ENCODE measurements at regions not wholly inside any gene's neighbourhood (a gene's known extent, or its start where the extent isn't known, plus 50 kb on each side); places are given as distances from the start of the nearest gene placed in this dataset.
"Not testable (repeated sequence)": the region's sequence is repeated elsewhere in the genome, so short reads cannot be mapped to it uniquely, and the experiment has no call there.

DNA sequence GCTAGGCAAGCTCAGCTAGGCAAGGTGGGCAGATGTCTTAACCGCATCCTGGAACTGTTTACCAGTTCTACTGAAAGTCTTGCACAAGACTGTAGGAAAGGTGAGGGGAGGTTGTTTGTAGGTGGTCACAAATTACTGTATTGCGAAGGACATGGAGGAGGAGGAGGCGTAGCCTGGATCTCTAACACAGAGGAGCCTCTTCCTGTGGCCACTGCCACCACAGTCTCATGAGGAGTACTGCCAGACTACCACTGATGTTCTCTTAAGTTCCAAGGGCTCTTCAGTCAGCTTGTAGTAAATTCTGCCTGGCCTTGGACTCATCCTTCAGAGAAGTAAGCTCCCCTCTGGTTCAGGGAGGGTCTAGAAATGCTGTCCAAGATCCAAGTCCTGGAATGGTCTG, 258.6 kb downstream of the FAT4 start:
- no peak for DNase-seq (ENCODE audit: low read depth in 4 of 4, low spot score in 2 of 4)

DNA sequence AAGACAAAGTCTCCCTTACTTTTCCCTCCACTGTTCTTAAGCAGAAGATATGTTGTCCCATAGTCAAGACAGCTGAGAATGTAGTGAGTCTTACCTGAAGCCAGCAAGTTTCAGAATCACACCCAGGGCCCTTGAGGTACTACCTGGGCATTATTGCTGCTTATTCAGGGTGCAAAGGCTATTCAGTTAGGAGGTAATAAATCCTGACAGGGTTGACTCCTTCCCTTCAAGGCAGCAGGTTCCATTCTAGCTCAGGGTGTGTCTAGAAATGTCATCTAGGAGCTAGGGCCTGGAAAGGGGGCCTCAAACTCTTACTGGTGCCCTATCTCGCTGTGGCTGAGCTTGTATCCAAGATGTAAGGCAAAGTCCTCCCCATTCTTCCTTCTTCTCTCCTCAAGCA, 259.0 kb downstream of the FAT4 start:
- no peak for DNase-seq (ENCODE audit: low read depth in 4 of 4, low spot score in 2 of 4)

DNA sequence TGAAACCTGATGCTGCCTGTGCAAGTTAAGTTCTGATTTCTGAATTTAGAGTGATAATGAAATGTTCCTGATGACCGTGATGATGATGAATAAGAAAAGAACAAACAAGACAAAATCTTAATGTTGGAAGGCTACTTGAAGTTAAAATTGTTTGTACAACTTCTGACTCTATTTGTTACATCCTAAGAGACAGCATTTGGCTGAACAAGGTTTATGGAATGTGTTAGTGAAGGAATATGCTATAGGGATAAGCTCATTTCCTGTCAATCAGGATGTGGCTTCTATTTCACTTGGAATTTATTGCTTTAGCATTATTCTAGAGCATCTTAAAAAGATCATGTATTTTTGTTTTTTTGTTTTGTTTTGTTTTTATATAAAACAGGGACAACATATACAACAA, 267.5 kb downstream of the FAT4 start:
- no peak for DNase-seq (ENCODE audit: low read depth in 4 of 4, low spot score in 2 of 4)

DNA sequence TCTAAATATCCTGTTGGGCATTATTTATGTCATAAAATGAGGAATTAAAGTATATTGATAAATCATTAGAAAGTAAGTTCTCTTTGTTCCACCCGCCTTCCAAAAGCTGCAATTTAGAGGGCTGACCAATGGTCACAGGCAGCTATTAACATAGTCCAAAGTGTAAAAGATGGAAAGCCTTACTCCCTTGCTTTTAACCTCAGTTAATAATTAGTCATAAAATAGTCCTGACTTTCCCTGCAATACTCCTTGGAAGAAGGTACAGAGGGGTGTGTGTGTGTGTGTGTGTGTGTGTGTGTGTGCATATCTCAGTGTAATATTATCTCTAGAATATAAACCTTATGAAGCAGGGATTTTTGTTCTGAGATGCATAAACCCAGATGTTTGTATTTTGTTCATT, 275.4 kb downstream of the FAT4 start:
- peak in 1 of 4 donors; percentile 9 for DNase-seq (ENCODE audit: low read depth in 4 of 4, low spot score in 2 of 4)

DNA sequence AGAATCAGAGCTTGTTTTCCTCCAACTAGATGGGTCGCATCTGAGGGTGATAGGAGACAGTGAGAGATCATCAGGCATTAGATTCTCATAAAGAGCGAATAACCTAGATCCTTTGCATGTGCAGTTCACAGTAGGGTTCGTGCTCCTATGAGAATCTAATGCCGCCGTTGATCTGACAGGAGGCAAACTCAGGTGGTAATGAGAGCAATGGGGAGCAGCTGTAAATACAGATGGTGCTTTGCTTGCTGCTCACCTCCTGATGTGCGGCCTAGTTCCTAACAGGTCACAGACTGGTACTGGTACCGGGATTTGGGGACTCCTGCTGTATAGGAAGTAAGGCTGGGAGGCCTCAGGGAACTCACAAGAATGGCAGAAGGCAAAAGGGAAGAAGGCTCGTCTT, 276.5 kb downstream of the FAT4 start:
- no peak for DNase-seq (ENCODE audit: low read depth in 4 of 4, low spot score in 2 of 4)

DNA sequence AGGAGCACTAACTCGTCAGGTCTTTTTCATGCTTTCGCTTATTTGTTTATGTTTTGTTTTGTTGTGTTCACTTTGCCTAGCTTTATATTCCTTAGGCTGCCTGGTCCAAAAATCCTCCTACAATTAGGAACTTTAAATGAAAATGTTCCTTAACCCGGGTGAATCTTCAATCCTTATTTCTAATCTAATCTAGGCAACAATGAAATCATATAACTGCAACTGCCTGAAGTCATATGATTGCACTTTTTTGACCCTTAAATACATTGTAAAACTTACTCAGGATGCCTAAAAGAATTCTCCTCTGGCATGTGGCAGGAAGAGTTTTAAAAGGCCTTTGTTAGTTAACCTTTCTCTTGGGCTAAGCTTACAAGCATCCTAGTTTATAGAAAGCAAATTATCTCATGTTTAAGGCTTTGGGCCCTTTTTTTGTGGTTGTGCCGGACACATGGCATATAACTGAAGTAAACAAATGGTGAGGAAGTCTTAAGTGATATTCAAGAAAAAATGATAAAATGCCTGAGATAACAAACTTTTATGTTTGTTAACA, 279.4 kb downstream of the FAT4 start:
- DNase-seq (ENCODE audit: low read depth in 4 of 4, low spot score in 2 of 4) = no peak

DNA sequence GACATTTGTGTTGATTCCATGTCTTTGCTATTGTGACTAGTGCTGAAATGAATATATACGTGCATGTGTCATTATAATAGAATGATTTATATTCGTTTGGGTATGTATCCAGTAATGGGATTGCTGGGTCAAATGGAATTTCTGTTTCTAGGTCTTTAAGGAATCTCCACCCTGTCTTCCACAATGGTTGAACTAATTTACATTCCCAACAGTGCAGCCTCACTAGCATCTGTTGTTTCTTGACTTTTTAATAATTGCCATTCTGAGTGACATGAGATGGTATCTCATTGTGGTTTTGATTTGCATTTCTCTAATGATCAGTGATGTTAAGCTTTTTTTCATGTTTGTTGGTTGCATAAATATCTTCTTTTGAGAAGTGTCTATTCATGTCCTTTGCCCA, 291.2 kb downstream of the FAT4 start:
- not testable (repeated sequence) for DNase-seq (ENCODE audit: low read depth in 4 of 4, low spot score in 2 of 4)

DNA sequence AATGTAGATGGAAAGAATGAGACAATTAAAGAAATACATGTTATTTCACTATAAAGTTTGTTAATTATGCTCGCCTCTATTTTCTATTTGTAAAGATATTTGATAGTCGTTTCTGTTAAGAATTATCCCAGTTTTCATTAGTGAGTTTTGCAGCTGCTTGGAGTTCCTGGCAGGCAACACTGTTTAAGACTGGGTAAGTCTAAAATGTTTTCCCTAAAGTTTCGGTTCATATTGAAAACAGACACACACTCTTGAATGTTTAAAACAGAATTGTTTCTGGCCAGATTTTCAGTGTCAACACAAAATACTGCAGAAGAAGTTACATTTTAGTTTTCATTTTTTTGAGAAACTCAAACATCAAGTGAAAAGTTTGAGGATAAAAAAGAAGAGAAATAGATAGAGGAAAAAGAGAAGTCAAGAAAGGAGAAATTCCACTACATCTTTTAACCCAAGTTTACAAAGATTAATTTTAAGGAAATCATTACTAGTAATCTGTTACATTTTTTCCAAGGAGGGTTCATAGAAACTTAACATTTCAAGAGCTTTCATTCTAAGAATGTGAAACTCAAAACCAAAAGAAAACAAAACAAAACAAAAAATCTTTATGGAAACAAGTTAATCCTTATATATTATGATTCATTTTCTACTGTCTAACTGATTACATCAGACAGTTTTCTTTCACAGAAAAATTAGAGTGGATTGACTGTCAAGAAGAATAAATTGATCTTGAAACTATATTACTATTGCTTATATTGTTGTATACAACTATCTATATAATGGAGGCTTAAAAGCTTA, 305.5 kb downstream of the FAT4 start:
- no peak for DNase-seq (ENCODE audit: low read depth in 4 of 4, low spot score in 2 of 4)

DNA sequence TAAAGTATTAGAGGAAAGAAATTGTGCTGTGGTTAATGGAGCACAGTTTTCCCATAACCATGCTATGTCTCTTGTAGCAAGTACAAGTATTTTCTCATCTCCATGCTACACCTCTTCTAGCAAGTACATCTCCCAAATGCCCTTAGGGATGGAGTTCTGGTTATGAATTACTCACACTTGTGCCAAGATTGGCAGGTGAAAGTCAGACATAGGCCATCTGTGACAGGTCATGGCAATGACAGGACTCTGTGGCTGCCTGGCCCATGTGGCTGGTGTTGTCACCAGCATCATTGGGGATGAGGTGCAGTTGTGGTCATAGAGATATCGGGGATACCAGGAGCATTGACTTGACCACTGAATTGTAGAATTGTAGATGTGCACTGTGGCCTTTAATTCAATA, 310.2 kb downstream of the FAT4 start:
- no peak for DNase-seq (ENCODE audit: low read depth in 4 of 4, low spot score in 2 of 4)

DNA sequence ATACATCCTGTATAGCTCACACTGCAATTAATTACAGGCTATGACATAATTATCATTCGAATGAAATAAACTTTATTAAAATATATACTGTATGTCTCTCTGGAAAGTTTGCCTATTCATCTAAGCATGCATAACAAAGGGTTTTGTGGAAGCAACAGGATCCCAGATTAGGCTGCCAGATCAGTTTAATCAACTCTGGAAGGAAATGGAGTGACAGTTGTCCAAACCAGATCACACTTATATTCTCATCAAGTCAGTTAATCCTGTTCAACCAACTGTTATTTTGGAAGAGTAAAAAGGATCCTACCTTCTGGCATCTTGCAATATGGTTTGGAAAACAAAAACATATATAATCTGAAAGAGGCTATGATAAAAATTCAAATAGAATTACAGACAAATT, 312.2 kb downstream of the FAT4 start:
- DNase-seq (ENCODE audit: low read depth in 4 of 4, low spot score in 2 of 4) = no peak

DNA sequence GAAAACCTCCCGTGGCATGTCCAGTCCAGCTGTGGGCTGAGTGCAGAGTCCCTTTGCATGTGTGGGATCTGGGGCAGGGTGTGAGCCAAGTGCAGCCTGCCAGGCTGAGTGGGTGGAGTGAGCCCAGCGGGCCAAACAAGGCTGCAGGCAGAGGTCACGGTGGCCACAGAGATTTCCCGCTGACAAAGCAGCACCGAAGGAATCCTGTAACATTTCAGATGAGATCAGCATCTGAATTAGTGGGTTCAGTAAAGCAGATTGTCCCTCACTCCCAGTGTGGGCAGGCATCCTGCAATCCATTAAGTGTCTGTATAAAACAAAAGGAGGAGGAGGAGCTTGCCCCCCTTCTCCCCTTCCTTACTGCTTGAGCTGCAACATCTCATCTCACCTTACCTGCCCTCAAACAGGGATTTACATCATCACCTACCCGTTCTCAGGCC, 324.4 kb downstream of the FAT4 start:
- DNase-seq (ENCODE audit: low read depth in 4 of 4, low spot score in 2 of 4) = no peak

DNA sequence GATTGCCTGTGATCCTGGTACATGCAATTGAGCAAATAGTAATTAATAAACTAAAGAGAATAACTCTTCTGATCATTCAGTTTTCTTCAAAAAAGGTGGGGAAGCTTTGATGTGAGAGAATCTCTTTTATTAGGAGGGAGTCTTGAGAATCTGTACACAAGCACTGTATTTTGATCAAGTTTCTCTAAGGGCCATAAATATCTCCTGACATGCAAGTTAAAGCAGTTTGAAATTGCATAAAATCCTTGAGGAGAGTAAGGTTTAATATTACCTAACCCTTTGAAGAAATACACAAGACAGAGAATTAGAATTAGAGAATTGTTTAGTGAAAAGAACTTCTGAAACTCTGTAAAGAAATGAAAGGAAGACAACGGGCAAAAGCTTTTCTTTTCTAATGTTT, 326.9 kb downstream of the FAT4 start:
- DNase-seq (ENCODE audit: low read depth in 4 of 4, low spot score in 2 of 4) = no peak

DNA sequence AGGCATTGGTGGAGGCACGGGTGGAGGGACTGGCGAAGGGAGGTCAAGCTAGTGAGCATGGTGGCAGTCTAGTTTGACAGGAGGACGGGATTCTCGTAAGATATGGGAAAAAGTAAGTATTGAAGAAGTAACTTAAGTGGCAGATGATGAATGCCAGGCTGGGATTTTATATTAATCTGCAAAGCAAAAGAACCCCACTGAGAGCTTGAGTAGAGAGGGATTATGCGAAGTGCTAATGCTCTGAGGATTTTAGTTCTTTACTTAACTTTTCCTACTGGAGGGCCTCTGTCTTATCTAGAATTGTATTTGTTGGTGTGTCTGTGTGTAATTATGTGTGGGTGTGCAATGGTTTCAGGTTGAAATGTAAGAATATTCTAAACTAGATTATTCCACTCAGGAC, 327.9 kb downstream of the FAT4 start:
- DNase-seq (ENCODE audit: low read depth in 4 of 4, low spot score in 2 of 4) = no peak

DNA sequence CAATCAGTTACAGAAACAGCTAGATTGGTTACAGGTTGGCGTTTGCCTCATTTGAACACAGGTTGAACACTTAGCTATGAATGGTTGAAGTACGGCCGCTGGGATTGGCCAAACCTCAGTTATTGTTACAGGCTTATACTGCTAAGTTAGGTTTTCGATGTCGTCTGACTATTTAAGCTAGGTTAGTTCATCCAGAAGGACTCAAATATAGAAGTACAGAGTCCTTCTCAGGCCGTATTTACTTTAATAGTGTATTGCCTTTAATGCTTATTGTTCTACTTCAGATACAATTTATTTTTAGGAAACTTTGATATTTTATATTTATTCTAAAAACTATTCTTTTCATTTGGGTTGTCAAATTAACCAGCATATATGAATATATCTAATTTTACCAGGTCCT, 334.7 kb downstream of the FAT4 start:
- no peak for DNase-seq (ENCODE audit: low read depth in 4 of 4, low spot score in 2 of 4)

DNA sequence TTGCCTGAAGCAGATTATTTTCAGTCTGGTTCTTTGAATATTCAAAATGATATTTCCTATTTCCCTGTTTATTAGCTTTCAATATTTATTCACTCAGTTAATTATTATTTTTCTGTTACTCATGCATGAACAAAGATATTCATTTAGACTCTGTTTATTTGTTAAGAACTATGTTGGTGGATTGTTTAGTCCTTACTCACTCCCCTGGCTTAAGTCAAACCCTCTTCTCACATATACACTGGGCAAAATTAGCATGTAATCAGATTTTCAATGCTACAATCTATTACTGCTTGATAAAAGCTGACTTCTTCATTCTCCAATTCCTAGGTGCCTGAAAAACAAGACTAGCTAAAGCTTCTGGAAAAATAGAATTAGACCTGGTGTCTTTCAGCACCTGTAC, 335.8 kb downstream of the FAT4 start:
- DNase-seq (ENCODE audit: low read depth in 4 of 4, low spot score in 2 of 4) = no peak

DNA sequence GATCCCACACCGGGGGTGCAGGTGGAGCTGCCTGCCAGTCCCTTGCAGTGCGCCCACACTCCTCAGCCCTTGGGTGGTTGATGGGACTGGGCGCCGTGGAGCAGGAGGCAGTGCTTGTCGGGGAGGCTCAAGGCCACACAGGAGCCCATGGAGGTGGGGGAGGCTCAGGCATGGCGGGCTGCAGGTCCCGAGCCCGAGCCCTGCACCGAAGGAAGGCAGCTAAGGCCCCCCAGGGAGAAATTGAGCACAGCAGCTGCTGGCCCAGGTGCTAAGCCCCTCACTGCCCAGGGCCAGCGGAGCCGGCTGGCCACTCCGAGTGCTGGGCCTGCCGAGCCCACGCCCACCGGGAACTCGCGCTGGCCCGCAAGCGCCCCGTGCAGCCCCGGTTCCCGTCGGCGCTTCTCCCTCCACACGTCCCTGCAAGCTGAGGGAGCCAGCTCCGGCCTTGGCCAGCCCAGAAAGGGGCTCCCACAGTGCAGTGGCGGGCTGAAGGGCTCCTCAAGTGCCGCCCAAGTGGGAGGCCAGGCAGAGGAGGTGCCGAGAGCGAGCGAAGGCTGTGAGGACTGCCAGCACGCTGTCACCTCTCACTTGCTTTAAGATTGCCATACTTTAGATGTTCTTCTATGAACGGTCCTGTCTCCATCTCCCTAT, 337.1 kb downstream of the FAT4 start:
- not testable (repeated sequence) for DNase-seq (ENCODE audit: low read depth in 4 of 4, low spot score in 2 of 4)

DNA sequence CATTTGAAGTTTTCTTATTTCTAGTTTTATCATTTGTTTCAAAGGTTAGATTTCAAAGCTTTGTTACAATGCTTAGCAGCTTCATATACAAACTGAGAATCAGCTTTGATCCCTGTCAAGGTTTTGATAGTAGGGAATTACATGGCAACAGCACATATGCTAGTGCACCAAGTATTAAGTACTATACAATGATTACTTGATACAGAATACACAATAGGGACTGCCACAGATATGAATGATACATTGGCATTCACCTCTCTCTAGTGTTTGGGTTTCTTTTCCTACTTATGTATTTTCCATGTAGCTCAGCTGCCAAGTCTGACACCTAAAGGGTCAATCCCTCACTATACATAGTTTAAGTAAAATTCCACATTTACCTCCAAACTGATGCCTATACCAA, 344.0 kb downstream of the FAT4 start:
- DNase-seq (ENCODE audit: low read depth in 4 of 4, low spot score in 2 of 4) = no peak

DNA sequence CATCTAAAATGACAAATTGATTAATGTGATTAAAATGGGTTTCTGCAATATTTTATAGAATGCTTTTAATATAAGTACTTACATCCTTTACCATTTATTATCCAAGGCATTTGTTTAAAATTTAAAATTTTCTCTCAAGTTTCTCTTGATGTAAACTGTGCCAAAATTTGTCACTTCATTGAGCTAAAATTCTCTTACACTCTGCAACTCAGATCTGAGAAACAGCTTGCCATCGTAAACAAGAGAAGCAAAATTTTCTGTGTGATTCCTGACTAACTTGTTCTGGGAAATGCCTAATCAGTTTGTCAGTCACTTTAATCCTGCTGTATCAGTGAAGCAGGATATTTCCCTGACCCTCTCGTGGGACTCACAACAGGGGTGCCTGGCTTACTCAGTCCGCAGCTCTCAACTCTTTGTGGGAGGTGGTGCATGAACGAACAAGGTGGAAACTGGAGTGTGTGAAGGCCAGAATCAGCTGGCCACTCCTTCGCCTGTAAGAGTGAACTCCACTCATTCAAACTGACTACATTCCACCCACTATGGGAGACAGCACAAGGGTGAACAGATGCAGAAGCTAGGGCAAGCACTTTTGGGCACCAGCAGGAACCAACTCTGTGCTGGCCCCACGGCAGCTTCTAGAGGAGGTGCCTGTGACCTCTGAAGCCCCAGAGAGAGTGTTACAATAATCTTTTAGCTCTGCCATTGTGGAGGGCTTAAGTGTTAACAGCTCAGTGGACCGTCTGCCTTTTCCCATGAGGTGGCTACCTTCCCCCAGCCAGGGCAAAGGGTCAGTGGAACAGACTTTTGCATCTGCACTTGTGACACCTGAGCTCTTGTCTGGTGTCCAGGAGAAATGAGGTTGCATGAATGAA, 349.4 kb downstream of the FAT4 start:
- no peak for DNase-seq (ENCODE audit: low read depth in 4 of 4, low spot score in 2 of 4)

DNA sequence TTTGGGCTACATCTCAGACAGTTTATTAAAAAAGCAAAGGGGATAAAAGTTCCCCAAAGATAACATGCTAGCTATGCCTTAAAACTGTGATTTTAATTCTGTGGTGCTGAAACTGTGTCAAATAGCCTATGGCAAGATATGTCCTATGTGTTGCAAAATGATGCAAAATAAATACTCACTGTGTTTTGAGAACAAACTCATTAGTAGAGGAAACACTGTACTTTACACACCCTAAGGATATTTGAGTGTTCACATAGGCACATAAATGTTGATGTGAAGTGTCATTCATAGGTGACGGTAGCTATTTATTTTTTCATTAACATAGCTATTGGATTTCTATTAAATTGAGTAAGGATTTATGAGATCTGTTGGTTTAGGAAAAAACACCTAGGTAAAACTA, 351.9 kb downstream of the FAT4 start:
- DNase-seq (ENCODE audit: low read depth in 4 of 4, low spot score in 2 of 4) = no peak

DNA sequence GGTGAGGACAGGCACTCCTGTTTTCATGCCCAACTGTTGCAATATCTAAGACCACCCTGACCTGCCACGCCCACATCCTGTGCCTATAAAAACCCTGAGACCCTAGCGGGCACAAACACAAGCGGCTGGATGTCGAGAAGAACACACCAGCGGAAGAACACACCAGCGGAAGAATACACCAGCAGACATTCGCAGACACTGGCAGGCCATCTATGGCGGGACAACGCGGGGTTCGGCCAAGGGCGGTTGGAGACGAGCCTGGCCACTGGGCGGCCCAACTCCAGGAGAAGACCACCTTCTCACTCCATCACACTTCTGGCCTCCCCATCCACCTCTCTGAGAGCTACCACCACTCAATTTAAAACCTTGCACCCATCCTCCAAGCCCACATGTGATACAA, 361.4 kb downstream of the FAT4 start:
- DNase-seq (ENCODE audit: low read depth in 4 of 4, low spot score in 2 of 4) = no peak

DNA sequence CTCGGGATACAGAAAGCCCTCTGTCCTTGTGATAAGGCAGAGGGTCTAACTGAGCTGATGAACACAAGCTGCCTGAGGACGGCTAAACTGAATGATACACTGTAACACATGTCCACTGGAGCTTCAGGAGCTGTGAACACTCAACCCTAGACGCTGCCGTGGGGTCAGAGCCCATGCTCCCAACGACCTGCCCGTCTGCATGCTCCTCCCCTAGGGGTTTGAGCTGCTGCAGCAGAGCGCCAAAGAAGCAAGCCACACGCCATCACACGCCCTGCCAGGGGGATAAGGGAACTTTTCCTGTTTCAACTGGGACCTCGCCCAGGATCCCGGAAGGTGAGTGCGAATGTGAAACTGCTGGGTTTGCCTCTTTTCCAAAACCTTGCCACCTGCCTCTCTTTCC, 361.8 kb downstream of the FAT4 start:
- DNase-seq (ENCODE audit: low read depth in 4 of 4, low spot score in 2 of 4) = no peak
